SJSA1 (cell line): ENCODE measurements at regions not wholly inside any gene's neighbourhood (a gene's known extent, or its start where the extent isn't known, plus 50 kb on each side); places are given as distances from the start of the nearest gene placed in this dataset.

Source experiments
- DNase-seq, 2 experiments: peaks; one replicate each; pipeline ENCODE4 v3.0.0-alpha.2; 2015 to 2020; ENCODE audit warnings: low spot score in 2 of 2, low read depth in 1 of 2
- H3K27ac ChIP-seq: fragments of 250-450 bp; sonication (Bioruptor Pico); 2 replicates; pipeline ENCODE4 v1.5.1; 2020; ENCODE audit warnings: mild to moderate bottlenecking, moderate library complexity
- H3K27me3 ChIP-seq: fragments of 250-450 bp; sonication (Bioruptor Pico); replicated peaks from 2 replicates; pipeline ENCODE4 v1.5.1; 2020; ENCODE audit warnings: mild to moderate bottlenecking, moderate library complexity
- H3K36me3 ChIP-seq: fragments of 250-450 bp; sonication (Bioruptor Pico); 2 replicates; pipeline ENCODE4 v1.5.1; 2020; ENCODE audit warnings: mild to moderate bottlenecking
- H3K4me1 ChIP-seq: fragments of 250-450 bp; sonication (Bioruptor Pico); replicated peaks from 2 replicates; pipeline ENCODE4 v1.6.1; 2021; ENCODE audit warnings: mild to moderate bottlenecking
- H3K4me3 ChIP-seq: fragments of 250-450 bp; sonication (Bioruptor Pico); 2 replicates; pipeline ENCODE4 v1.5.1; 2020; ENCODE audit warnings: mild to moderate bottlenecking
- H3K9me3 ChIP-seq: fragments of 250-450 bp; sonication (Bioruptor Pico); replicated peaks from 2 replicates; pipeline ENCODE4 v1.5.1; 2020; ENCODE audit warnings: mild to moderate bottlenecking

- Histone ChIP-seq H3K4me1 (no peaks in the 10 kb centered on the region), H3K27ac (no peak overlapping the region), H3K36me3 (no peaks in the 10 kb centered on the region), H3K27me3 (no peaks in the 10 kb centered on the region; the same call in 1 of the 2 replicates), H3K9me3 (no peaks in the 10 kb centered on the region), H3K4me3 (no peak overlapping the region)
- no peak for DNase-seq
These were observed 58.3 kb upstream of the NEBL start for GRCh38 chr10:20955355-20955893.

GRCh38 chr10:20954519-20954918, 57.4 kb upstream of the NEBL start:
- Histone ChIP-seq H3K27ac (no peak overlapping the region), H3K4me1 (no peaks in the 10 kb centered on the region)
- DNase-seq, result no peak

DNA sequence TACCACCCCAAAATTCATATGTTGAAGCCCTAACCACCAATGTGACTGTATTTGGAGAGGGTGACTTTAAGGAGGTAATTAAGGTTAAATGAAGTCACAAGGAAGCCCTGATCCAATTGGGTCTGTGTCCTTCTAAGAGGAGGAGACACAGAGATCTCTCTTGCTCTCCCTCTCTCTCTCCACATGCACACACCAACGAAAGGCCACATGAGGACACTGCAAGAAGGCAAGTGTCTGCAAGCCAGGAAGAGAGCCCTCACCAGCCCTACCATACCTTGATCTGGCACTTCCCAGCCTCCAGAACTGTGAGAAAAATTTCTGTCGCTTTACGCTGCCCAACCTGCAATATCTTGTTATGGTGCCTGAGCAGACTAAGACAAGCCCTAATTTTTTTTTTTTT, 56.0 kb upstream of the NEBL start:
- no peak for DNase-seq
- no peaks in the 10 kb centered on the region for H3K9me3 ChIP-seq
- no peaks in the 10 kb centered on the region for H3K4me1 ChIP-seq
- no peaks in the 10 kb centered on the region for H3K36me3 ChIP-seq
- H3K27me3 ChIP-seq, result no peaks in the 10 kb centered on the region; the same call in none of the 2 replicates
- H3K4me3 ChIP-seq, result no peak overlapping the region
- no peak overlapping the region for H3K27ac ChIP-seq

More at GRCh38 chr10:20954519-20954918, 57.4 kb upstream of the NEBL start:
- Histone ChIP-seq H3K4me3 (no peak overlapping the region), H3K27me3 (no peaks in the 10 kb centered on the region; the same call in 1 of the 2 replicates), H3K9me3 (no peaks in the 10 kb centered on the region), H3K36me3 (no peaks in the 10 kb centered on the region)

DNA sequence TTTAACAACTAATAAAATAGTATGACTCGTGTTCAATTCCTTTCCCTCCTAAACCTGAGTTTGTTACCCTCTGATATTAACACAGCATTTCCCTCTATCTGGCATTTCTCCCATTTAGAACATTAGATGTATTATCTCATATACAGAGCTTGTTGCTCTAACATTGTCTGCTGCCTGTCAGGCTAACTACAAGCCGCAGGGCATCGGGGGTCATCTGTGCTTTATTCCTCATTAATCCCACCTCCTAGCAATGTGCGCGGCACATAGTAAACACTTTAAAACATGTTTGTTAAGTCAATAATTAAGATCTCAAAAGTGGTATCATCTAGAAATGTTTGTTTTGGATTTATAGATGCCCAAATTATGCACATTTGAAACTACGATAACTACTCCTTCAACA, 52.9 kb upstream of the NEBL start:
- no peak for DNase-seq
- no peaks in the 10 kb centered on the region for H3K9me3 ChIP-seq
- H3K27me3 ChIP-seq, result no peaks in the 10 kb centered on the region; the same call in 1 of the 2 replicates
- no peak overlapping the region for H3K4me3 ChIP-seq
- H3K4me1 ChIP-seq, result no peaks in the 10 kb centered on the region
- H3K36me3 ChIP-seq, result no peaks in the 10 kb centered on the region
- no peak overlapping the region for H3K27ac ChIP-seq

DNA sequence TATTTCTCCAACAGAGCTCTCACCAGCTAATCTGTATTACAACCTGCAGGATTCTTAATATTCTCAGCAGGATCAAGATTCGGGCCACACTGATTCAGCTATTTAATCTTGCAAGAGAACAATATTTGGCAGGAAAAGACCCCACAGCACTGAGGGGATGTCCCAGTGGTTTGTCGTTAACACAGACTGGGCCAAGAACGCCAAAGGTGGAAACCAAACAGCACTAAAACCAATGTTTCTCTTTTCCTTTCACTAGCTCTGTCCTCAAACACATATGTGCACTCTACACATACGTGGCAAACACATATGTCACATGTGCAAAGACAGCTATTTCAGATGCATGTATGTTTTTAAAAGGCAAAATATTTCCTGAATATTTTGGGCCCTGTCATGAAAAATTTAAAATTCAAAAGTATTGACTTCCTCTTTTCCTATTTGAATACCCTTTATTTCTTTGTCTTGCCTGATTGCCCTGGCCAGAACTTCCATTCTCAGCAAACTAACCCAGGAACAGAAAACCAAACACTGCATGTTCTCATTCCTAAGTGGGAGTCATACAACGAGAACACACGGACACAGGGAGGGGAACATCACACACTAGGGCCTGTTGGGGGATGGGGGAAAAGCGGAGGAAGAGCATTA, 51.7 kb upstream of the NEBL start:
- Histone ChIP-seq H3K27me3 (no peaks in the 10 kb centered on the region; the same call in 1 of the 2 replicates), H3K27ac (no peak overlapping the region), H3K4me3 (no peak overlapping the region), H3K36me3 (no peaks in the 10 kb centered on the region), H3K4me1 (no peaks in the 10 kb centered on the region), H3K9me3 (no peaks in the 10 kb centered on the region)
- DNase-seq, result no peak
